ENCODE measurements at regions not wholly inside any gene's neighbourhood (a gene's known extent, or its start where the extent isn't known, plus 50 kb on each side); places are given as distances from the start of the nearest gene placed in this dataset.

DNA sequence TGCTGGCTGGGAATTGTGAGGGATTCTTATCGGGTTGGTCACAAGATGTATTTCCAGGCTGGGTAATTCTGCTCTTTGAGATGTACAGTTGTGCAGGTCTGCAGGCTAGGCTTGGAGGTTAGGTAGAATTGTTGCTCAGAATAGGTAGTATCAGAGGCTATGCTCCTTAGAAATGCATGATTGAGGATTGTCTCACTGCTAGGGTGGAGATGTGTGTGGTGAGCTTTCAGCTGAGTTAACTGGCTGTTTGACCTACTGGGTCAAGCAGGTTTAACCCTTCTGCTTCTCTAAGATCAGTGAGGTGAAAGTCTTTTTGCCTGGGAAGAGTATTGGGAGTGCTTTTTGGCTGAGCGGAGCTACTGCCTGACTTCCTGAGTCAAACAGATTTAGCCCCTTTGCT is 701.1 kb downstream of the UTRN start:
- DNase-seq (ENCODE audit: low spot score) (no peak), FAIRE-seq (no peak), ATAC-seq (no peak)
- ChIA-PET POLR2A (no interaction called here), CTCF (ENCODE audit: low intra/inter-chr PET ratio, low total read pairs) (no interaction called here)
- H3K4me2 ChIP-seq (ENCODE audit: low read depth, low read length), result no peak overlapping the region
- intact Hi-C loops (cut with micrococcal nuclease; ENCODE audit: unreplicated experiment) (no loop called here), in situ Hi-C loops (cut with HindIII; ENCODE audit: extremely low pct_ligation_motif_present, low pct_unique_long_range_greater_than_20kb) (no loop called here)
- H3K27ac ChIP-seq (ENCODE audit: extremely low read length, insufficient read depth, low read length), result no peak overlapping the region
- H3K9ac ChIP-seq (ENCODE audit: insufficient read depth, low read depth, low read length), result no peak overlapping the region
- no peaks in the 10 kb centered on the region for H4K20me1 ChIP-seq (ENCODE audit: insufficient read depth, low read length)
- no peak overlapping the region for H2AFZ ChIP-seq (ENCODE audit: low read length)
- no peaks in the 10 kb centered on the region for H3K79me2 ChIP-seq (ENCODE audit: insufficient read depth, low read length)
- no peaks in the 10 kb centered on the region for H3K36me3 ChIP-seq (replicated peaks in 1 of 2; ENCODE audit: control insufficient read depth in 1 of 2, insufficient read depth in 2 of 2, low read length in 2 of 2)
- no peaks in the 10 kb centered on the region for H3K9me3 ChIP-seq (ENCODE audit: low read length)
- no TSS peak for BruUV-seq (replicated peaks)
- H3K27me3 ChIP-seq (ENCODE audit: control insufficient read depth in 1 of 2, insufficient read depth in 2 of 2, low read length in 2 of 2), result no peaks in the 10 kb centered on the region
- no peak overlapping the region for H3K4me3 ChIP-seq (replicated peaks in 1 of 3; ENCODE audit: insufficient read depth in 1 of 3, low read depth in 2 of 3, low read length in 3 of 3)
- 27% methylated on average over 1 of the region's 2 CpGs for WGBS (ENCODE audit: low lambda C conversion rate)
- H3K4me1 ChIP-seq (ENCODE audit: insufficient read depth, low read length), result no peaks in the 10 kb centered on the region
- TF ChIP-seq ZNF296 (CRISPR knock-in tag; conservative IDR thresholded peaks at IDR 0.05) (no peak), ZMYM4 (CRISPR knock-in tag; IDR thresholded peaks at IDR 0.05) (no peak), SOX6 (IDR thresholded peaks at IDR 0.05) (no peak), SOX6 (CRISPR knock-in tag; IDR thresholded peaks at IDR 0.05) (no peak), ZNF572 (CRISPR knock-in tag; IDR thresholded peaks at IDR 0.05) (no peak), NRL (CRISPR knock-in tag; IDR thresholded peaks at IDR 0.05; ENCODE audit: borderline replicate concordance) (no peak), ZNF3 (CRISPR knock-in tag; IDR thresholded peaks at IDR 0.05) (no peak), ZFAT (CRISPR knock-in tag; conservative IDR thresholded peaks at IDR 0.05) (no peak), NPAS2 (CRISPR knock-in tag; IDR thresholded peaks at IDR 0.05; ENCODE audit: borderline replicate concordance) (no peak), REL (CRISPR knock-in tag; conservative IDR thresholded peaks at IDR 0.05) (no peak), PCBP1 (IDR thresholded peaks at IDR 0.05; ENCODE audit: borderline replicate concordance, low read depth, low read length) (no peak)
- TF ChIP-seq, protein P1, sequence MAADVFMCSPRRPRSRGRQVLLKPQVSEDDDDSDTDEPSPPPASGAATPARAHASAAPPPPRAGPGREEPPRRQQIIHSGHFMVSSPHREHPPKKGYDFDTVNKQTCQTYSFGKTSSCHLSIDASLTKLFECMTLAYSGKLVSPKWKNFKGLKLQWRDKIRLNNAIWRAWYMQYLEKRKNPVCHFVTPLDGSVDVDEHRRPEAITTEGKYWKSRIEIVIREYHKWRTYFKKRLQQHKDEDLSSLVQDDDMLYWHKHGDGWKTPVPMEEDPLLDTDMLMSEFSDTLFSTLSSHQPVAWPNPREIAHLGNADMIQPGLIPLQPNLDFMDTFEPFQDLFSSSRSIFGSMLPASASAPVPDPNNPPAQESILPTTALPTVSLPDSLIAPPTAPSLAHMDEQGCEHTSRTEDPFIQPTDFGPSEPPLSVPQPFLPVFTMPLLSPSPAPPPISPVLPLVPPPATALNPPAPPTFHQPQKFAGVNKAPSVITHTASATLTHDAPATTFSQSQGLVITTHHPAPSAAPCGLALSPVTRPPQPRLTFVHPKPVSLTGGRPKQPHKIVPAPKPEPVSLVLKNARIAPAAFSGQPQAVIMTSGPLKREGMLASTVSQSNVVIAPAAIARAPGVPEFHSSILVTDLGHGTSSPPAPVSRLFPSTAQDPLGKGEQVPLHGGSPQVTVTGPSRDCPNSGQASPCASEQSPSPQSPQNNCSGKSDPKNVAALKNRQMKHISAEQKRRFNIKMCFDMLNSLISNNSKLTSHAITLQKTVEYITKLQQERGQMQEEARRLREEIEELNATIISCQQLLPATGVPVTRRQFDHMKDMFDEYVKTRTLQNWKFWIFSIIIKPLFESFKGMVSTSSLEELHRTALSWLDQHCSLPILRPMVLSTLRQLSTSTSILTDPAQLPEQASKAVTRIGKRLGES (CRISPR knock-in tag; IDR thresholded peaks at IDR 0.05; ENCODE audit: borderline replicate concordance), result no peak
- TF ChIP-seq, protein P2, sequence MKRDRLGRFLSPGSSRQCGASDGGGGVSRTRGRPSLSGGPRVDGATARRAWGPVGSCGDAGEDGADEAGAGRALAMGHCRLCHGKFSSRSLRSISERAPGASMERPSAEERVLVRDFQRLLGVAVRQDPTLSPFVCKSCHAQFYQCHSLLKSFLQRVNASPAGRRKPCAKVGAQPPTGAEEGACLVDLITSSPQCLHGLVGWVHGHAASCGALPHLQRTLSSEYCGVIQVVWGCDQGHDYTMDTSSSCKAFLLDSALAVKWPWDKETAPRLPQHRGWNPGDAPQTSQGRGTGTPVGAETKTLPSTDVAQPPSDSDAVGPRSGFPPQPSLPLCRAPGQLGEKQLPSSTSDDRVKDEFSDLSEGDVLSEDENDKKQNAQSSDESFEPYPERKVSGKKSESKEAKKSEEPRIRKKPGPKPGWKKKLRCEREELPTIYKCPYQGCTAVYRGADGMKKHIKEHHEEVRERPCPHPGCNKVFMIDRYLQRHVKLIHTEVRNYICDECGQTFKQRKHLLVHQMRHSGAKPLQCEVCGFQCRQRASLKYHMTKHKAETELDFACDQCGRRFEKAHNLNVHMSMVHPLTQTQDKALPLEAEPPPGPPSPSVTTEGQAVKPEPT (CRISPR knock-in tag; IDR thresholded peaks at IDR 0.05; ENCODE audit: low read depth), result no peak
- TF ChIP-seq, protein P3, sequence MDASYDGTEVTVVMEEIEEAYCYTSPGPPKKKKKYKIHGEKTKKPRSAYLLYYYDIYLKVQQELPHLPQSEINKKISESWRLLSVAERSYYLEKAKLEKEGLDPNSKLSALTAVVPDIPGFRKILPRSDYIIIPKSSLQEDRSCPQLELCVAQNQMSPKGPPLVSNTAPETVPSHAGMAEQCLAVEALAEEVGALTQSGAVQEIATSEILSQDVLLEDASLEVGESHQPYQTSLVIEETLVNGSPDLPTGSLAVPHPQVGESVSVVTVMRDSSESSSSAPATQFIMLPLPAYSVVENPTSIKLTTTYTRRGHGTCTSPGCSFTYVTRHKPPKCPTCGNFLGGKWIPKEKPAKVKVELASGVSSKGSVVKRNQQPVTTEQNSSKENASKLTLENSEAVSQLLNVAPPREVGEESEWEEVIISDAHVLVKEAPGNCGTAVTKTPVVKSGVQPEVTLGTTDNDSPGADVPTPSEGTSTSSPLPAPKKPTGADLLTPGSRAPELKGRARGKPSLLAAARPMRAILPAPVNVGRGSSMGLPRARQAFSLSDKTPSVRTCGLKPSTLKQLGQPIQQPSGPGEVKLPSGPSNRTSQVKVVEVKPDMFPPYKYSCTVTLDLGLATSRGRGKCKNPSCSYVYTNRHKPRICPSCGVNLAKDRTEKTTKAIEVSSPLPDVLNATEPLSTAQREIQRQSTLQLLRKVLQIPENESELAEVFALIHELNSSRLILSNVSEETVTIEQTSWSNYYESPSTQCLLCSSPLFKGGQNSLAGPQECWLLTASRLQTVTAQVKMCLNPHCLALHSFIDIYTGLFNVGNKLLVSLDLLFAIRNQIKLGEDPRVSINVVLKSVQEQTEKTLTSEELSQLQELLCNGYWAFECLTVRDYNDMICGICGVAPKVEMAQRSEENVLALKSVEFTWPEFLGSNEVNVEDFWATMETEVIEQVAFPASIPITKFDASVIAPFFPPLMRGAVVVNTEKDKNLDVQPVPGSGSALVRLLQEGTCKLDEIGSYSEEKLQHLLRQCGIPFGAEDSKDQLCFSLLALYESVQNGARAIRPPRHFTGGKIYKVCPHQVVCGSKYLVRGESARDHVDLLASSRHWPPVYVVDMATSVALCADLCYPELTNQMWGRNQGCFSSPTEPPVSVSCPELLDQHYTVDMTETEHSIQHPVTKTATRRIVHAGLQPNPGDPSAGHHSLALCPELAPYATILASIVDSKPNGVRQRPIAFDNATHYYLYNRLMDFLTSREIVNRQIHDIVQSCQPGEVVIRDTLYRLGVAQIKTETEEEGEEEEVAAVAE (CRISPR knock-in tag; IDR thresholded peaks at IDR 0.05; ENCODE audit: borderline replicate concordance), result no peak
- TF ChIP-seq, protein P4, sequence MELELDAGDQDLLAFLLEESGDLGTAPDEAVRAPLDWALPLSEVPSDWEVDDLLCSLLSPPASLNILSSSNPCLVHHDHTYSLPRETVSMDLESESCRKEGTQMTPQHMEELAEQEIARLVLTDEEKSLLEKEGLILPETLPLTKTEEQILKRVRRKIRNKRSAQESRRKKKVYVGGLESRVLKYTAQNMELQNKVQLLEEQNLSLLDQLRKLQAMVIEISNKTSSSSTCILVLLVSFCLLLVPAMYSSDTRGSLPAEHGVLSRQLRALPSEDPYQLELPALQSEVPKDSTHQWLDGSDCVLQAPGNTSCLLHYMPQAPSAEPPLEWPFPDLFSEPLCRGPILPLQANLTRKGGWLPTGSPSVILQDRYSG (CRISPR knock-in tag; IDR thresholded peaks at IDR 0.05), result no peak

All from HepG2 (cell line).